A673 (cell line): ENCODE measurements at regions not wholly inside any gene's neighbourhood (a gene's known extent, or its start where the extent isn't known, plus 50 kb on each side); places are given as distances from the start of the nearest gene placed in this dataset.
"Not testable (repeated sequence)": the region's sequence is repeated elsewhere in the genome, so short reads cannot be mapped to it uniquely, and the experiment has no call there.

Source experiments
- CTCF ChIP-seq: fragments of 300-800, 200-600 bp; sonication (generic); conservative IDR thresholded peaks from 2 replicates; pipeline ENCODE4 v1.5.1; 2017; ENCODE audit warnings: low read depth, mild to moderate bottlenecking, antibody characterized with exemption, low read length, moderate library complexity, mixed read lengths
- EZH2 ChIP-seq: fragments of 200-600 bp; sonication (generic); IDR thresholded peaks from 2 replicates; pipeline ENCODE4 v1.6.1; 2017; ENCODE audit warnings: borderline replicate concordance, low read depth, mild to moderate bottlenecking, mixed read lengths, antibody characterized with exemption, low read length; ENCODE audit not compliant: poor library complexity, severe bottlenecking

- TF ChIP-seq CTCF, EZH2: not testable (repeated sequence)
Measured at GRCh38 chrX:139461945-139462344, 68.6 kb upstream of the F9 start.
